ACC112 (cell line): ENCODE measurements at regions not wholly inside any gene's neighbourhood (a gene's known extent, or its start where the extent isn't known, plus 50 kb on each side); places are given as distances from the start of the nearest gene placed in this dataset.

ENCODE experiments used
- H2AFZ ChIP-seq: fragments of 200-600 bp; sonication (generic); one replicate; pipeline ENCODE4 v1.6.0; 2017; ENCODE audit warnings: antibody characterized with exemption, low read length; ENCODE audit not compliant: unreplicated experiment
- H3K27ac ChIP-seq: fragments of 200-600 bp; sonication (generic); 2 replicates; pipeline ENCODE4 v1.5.1; 2014; ENCODE audit warnings: low read depth, mild to moderate bottlenecking, antibody characterized with exemption, low read length, moderate library complexity
- H3K27me3 ChIP-seq: fragments of 200-600 bp; sonication (generic); 2 replicates; pipeline ENCODE4 v1.6.1; 2014; ENCODE audit warnings: mild to moderate bottlenecking, antibody characterized with exemption, low read length, moderate library complexity, mixed read lengths; ENCODE audit not compliant: insufficient read depth
- H3K36me3 ChIP-seq: fragments of 200-600 bp; sonication (generic); 2 replicates; pipeline ENCODE4 v1.6.1; 2016; ENCODE audit warnings: mild to moderate bottlenecking, antibody characterized with exemption, low read length, moderate library complexity, mixed read lengths; ENCODE audit not compliant: insufficient read depth
- H3K4me1 ChIP-seq: fragments of 200-600 bp; sonication (generic); one replicate; pipeline ENCODE4 v1.6.1; 2016; ENCODE audit warnings: low read length, mixed read lengths; ENCODE audit not compliant: insufficient read depth, unreplicated experiment, control insufficient read depth
- H3K4me3 ChIP-seq: fragments of 200-600 bp; sonication (generic); 2 replicates; pipeline ENCODE4 v1.5.1; 2014; ENCODE audit warnings: mild to moderate bottlenecking, low read depth, low read length
- H3K79me2 ChIP-seq: fragments of 200-600 bp; sonication (generic); one replicate; pipeline ENCODE4 v1.6.0; 2016; ENCODE audit warnings: low read length; ENCODE audit not compliant: control insufficient read depth, unreplicated experiment, insufficient read depth

GRCh38 chrX:78383594-78383993 is 56.2 kb upstream of the CYSLTR1 start:
- no peaks in the 10 kb centered on the region for H3K36me3 ChIP-seq
- H3K27me3 ChIP-seq = no peaks in the 10 kb centered on the region
- no peak overlapping the region for H3K4me3 ChIP-seq
- H3K79me2 ChIP-seq = no peaks in the 10 kb centered on the region
- no peak overlapping the region for H2AFZ ChIP-seq
- H3K27ac ChIP-seq = no peak overlapping the region
- H3K4me1 ChIP-seq = no peaks in the 10 kb centered on the region

- H3K27me3 ChIP-seq = no peaks in the 10 kb centered on the region
- no peak overlapping the region for H3K27ac ChIP-seq
- H3K36me3 ChIP-seq = no peaks in the 10 kb centered on the region
- no peaks in the 10 kb centered on the region for H3K79me2 ChIP-seq
- no peaks in the 10 kb centered on the region for H3K4me1 ChIP-seq
- H3K4me3 ChIP-seq = no peak overlapping the region
- no peak overlapping the region for H2AFZ ChIP-seq
Observed at GRCh38 chrX:78378476-78379115, 51.2 kb upstream of the CYSLTR1 start.
